AG10803 (cell line): ENCODE measurements at regions not wholly inside any gene's neighbourhood (a gene's known extent, or its start where the extent isn't known, plus 50 kb on each side); places are given as distances from the start of the nearest gene placed in this dataset.

Experiments used
- DNase-seq: peaks from one replicate; pipeline ENCODE4 v3.0.0; 2010; ENCODE audit warnings: low read depth
- H3K4me3 ChIP-seq: 2 replicates; pipeline ENCODE4 v1.5.1; 2011; ENCODE audit warnings: mild to moderate bottlenecking, low read length, control low read depth
- CTCF ChIP-seq: conservative IDR thresholded peaks from 2 replicates; pipeline ENCODE4 v1.5.1; 2011; ENCODE audit warnings: mild to moderate bottlenecking, low read length, control low read depth, inconsistent platforms

- TF ChIP-seq CTCF, result no peak
- DNase-seq, result no peak
- no peak overlapping the region for H3K4me3 ChIP-seq
Observed at GRCh38 chr10:35909121-35909720, 267.1 kb upstream of the FZD8 start.

GRCh38 chr10:35908451-35908850 lies 266.4 kb upstream of the FZD8 start:
- H3K4me3 ChIP-seq, result no peak overlapping the region
- no peak for TF ChIP-seq CTCF
- DNase-seq, result no peak

GRCh38 chr10:35907548-35907947 lies 265.5 kb upstream of the FZD8 start:
- TF ChIP-seq CTCF, result no peak
- DNase-seq, result no peak
- no peak overlapping the region for H3K4me3 ChIP-seq

- no peak for DNase-seq
- H3K4me3 ChIP-seq, result no peak overlapping the region
- TF ChIP-seq CTCF, result no peak
Observed at GRCh38 chr10:35906155-35906554, 264.1 kb upstream of the FZD8 start.

- DNase-seq, result no peak
- TF ChIP-seq CTCF, result no peak
Observed at GRCh38 chr10:35903021-35903420, 260.9 kb upstream of the FZD8 start.

GRCh38 chr10:35898716-35899440 lies 256.8 kb upstream of the FZD8 start:
- DNase-seq, result no peak
- H3K4me3 ChIP-seq, result no peak overlapping the region
- TF ChIP-seq CTCF, result no peak

More at GRCh38 chr10:35903021-35903420, 260.9 kb upstream of the FZD8 start:
- H3K4me3 ChIP-seq, result no peak overlapping the region

- no peak for TF ChIP-seq CTCF
- DNase-seq, result peak; percentile 84
- no peak overlapping the region for H3K4me3 ChIP-seq
Observed at GRCh38 chr10:35896001-35896400, 253.9 kb upstream of the FZD8 start.
